Suprapubic skin (tissue), 4 donors: ENCODE measurements at regions not wholly inside any gene's neighbourhood (a gene's known extent, or its start where the extent isn't known, plus 50 kb on each side); places are given as distances from the start of the nearest gene placed in this dataset.

Experiments used
- DNase-seq, 2 donors: peaks; one replicate each; pipeline ENCODE4 v3.0.0-alpha.2; 2019; ENCODE audit warnings: low spot score in 2 of 2
- H3K27ac ChIP-seq: fragments of 200-600 bp; sonication (generic); one replicate; pipeline ENCODE4 v1.5.1; 2019
- H3K27me3 ChIP-seq: fragments of 200-600 bp; sonication (generic); one replicate; pipeline ENCODE4 v1.5.1; 2019
- H3K36me3 ChIP-seq: fragments of 200-600 bp; sonication (generic); one replicate; pipeline ENCODE4 v1.5.1; 2019
- H3K4me1 ChIP-seq: fragments of 200-600 bp; sonication (generic); one replicate; pipeline ENCODE4 v1.5.1; 2019
- H3K4me3 ChIP-seq: fragments of 200-600 bp; sonication (generic); one replicate; pipeline ENCODE4 v1.5.1; 2019; ENCODE audit warnings: mild to moderate bottlenecking
- H3K9me3 ChIP-seq: fragments of 200-600 bp; sonication (generic); one replicate; pipeline ENCODE4 v1.5.1; 2019
- EP300 ChIP-seq: sonication (generic); formaldehyde crosslinking; IDR thresholded peaks from one replicate; pipeline ENCODE4 v1.6.1; 2017; ENCODE audit warnings: antibody characterized with exemption
- POLR2A ChIP-seq, 2 donors: fragments of 450-650 bp; IDR thresholded peaks; one replicate each; pipeline ENCODE4 v1.6.1; 2017; ENCODE audit warnings: antibody characterized with exemption in 2 of 2, mild to moderate bottlenecking in 2 of 2, moderate library complexity in 2 of 2
- POLR2AphosphoS5 ChIP-seq, 3 donors: sonication (generic); formaldehyde crosslinking; IDR thresholded peaks; one replicate each; pipeline ENCODE4 v1.6.1; 2017; ENCODE audit warnings: antibody characterized with exemption in 3 of 3
- WGBS: methylation state at CpG from one replicate; pipeline ENCODE4 v1.1.5; 2018; 5-methylcytosine and 5-hydroxymethylcytosine counted together
- TF ChIP-seq, protein P1 (sequence below), 2 donors: fragments of 200-600 bp in 1 of 2; fragments of 450-650 bp in 1 of 2; sonication (generic) in 1 of 2; IDR thresholded peaks; one replicate each; pipeline ENCODE4 v1.5.1; 2016 to 2019; ENCODE audit warnings: antibody characterized with exemption in 2 of 2, mild to moderate bottlenecking in 1 of 2, moderate library complexity in 1 of 2

DNA sequence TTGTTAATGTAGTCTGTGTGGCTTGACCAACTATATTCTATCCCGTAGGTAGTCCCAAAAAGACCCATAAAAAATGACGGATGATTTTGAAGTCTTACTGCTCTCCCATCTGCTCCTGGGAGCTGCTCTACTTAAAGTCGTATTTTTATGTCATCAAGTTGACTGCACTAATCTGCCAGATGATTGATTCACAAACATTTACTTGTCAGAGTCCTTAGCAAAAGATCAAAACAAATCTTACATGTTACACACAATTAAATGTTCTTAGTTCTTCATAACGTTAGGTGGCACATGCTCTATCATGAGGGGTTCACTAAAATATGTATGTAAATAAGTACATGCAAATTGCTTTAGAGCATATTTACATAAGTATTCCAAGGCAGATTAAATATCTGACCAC is 498.3 kb upstream of the LRRTM4 start:
- Histone ChIP-seq H3K36me3 (no peaks in the 10 kb centered on the region), H3K27me3 (no peaks in the 10 kb centered on the region), H3K9me3 (peaks cover 5% of the 10 kb centered on the region), H3K27ac (no peak overlapping the region), H3K4me3 (no peak overlapping the region), H3K4me1 (no peaks in the 10 kb centered on the region)
- no peak for TF ChIP-seq EP300
- DNase-seq = no peak
- WGBS = 34% methylated on average over 4 of the region's 4 CpGs

DNA sequence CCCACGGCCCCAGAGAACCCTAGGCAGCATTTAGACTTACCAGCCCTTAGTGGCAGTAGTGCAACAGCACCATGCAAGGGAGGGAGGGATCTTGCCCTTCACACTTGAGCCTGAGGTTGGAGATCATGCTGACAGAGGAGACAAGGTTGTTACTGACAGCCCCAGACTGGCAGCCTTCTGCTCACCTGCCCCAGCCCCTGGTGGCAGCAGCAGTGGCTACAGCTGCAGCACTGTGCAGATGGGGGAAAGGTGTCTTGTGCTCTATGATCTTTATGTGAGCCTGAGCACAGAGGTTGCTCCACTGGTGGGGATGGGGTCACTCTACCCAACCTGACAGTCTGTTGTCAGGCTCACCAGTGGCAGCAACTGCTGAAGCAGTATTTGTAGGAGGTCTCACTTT is 501.2 kb upstream of the LRRTM4 start:
- 61% methylated on average over 1 of the region's 1 CpG for WGBS
- no peak overlapping the region for H3K4me3 ChIP-seq
- H3K27me3 ChIP-seq = no peaks in the 10 kb centered on the region
- H3K36me3 ChIP-seq = no peaks in the 10 kb centered on the region
- peaks cover 5% of the 10 kb centered on the region for H3K9me3 ChIP-seq
- no peak overlapping the region for H3K27ac ChIP-seq
- no peaks in the 10 kb centered on the region for H3K4me1 ChIP-seq
- DNase-seq = no peak
- TF ChIP-seq, protein P1, sequence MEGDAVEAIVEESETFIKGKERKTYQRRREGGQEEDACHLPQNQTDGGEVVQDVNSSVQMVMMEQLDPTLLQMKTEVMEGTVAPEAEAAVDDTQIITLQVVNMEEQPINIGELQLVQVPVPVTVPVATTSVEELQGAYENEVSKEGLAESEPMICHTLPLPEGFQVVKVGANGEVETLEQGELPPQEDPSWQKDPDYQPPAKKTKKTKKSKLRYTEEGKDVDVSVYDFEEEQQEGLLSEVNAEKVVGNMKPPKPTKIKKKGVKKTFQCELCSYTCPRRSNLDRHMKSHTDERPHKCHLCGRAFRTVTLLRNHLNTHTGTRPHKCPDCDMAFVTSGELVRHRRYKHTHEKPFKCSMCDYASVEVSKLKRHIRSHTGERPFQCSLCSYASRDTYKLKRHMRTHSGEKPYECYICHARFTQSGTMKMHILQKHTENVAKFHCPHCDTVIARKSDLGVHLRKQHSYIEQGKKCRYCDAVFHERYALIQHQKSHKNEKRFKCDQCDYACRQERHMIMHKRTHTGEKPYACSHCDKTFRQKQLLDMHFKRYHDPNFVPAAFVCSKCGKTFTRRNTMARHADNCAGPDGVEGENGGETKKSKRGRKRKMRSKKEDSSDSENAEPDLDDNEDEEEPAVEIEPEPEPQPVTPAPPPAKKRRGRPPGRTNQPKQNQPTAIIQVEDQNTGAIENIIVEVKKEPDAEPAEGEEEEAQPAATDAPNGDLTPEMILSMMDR (IDR thresholded peaks at IDR 0.05) = no peak
- no peak for TF ChIP-seq POLR2A (IDR thresholded peaks at IDR 0.05)
- TF ChIP-seq POLR2AphosphoS5 (IDR thresholded peaks at IDR 0.05) = no peak
- no peak for TF ChIP-seq EP300

DNA sequence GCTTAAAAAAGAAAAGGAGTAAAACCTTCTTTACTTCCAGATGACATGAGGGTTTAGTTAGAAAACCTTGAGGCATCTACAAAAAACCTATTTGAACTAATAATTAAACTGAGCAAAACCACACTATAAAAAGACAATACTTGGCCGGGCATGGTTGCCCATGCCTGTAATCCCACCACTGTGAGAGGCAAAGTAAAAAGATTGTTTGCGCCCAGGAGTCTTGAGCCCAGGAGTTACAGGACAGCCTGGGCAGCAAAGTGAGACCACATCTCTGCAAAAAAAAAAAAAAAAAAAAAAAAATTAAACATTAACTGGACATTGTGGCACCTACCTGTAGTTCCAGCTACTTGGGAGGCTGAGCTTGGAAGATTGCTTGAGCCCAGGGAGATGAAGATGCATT is 502.8 kb upstream of the LRRTM4 start:
- no peak overlapping the region for H3K4me3 ChIP-seq
- no peaks in the 10 kb centered on the region for H3K27me3 ChIP-seq
- no peaks in the 10 kb centered on the region for H3K36me3 ChIP-seq
- no peak overlapping the region for H3K27ac ChIP-seq
- H3K9me3 ChIP-seq = peaks cover 17% of the 10 kb centered on the region
- no peak for DNase-seq
- TF ChIP-seq EP300 = no peak
- TF ChIP-seq POLR2A (IDR thresholded peaks at IDR 0.05) = no peak
- 94% methylated on average over 2 of the region's 2 CpGs for WGBS
- H3K4me1 ChIP-seq = no peaks in the 10 kb centered on the region

DNA sequence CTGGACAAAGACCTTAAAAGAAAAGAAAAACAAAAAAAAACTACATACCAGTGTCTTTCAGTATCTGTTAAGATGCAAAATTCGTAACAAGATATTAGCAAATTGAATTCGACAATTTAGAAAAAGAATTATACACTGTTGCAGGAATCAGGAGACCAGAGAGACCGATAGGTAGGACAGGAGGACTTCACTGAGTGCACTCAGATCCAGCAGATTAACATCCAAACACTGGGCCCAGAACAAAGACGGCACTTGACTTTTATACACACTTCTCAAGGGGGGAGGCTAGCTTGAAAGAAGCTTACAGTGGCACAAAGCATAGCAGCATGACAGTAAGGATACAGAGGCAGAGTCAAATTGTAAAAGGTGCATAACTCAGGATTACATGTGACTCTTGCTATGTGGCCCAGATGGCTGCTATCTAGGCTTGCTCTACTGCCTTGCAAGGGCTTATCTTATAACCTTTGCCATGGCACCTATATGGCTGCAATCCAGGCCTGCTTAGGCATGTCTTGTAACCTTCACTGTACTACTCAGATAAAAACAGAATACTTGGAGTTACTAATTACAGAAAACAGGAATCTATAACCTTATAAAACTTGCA is 507.3 kb upstream of the LRRTM4 start:
- Histone ChIP-seq H3K4me3 (no peak overlapping the region), H3K9me3 (peaks cover 13% of the 10 kb centered on the region), H3K27ac (no peak overlapping the region), H3K27me3 (no peaks in the 10 kb centered on the region), H3K36me3 (no peaks in the 10 kb centered on the region), H3K4me1 (no peaks in the 10 kb centered on the region)
- WGBS = 85% methylated on average over 4 of the region's 4 CpGs
- DNase-seq = no peak
- TF ChIP-seq EP300 = no peak
- TF ChIP-seq POLR2AphosphoS5 (IDR thresholded peaks at IDR 0.05) = no peak
- TF ChIP-seq, protein P1 (IDR thresholded peaks at IDR 0.05) = no peak
- no peak for TF ChIP-seq POLR2A (IDR thresholded peaks at IDR 0.05)

DNA sequence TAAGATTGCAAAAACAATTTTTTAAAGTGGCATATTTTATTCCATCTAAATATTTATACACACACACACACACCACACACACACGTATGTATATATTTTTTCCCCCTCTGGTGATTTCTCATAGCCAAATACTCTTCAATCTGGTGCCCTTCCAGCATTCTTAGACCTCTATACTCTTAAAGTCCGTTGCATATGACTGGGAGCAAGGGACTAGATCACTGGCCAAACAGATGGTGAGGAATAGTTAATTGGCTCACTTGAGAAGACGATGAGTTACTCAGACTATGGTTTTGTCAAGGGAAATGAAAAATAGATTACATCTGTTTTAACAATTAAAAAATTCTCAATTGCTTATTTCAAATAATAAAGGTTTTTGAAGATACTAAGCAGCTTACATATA is 512.5 kb upstream of the LRRTM4 start:
- WGBS = 47% methylated on average over 3 of the region's 3 CpGs
- Histone ChIP-seq H3K36me3 (no peaks in the 10 kb centered on the region), H3K4me1 (no peaks in the 10 kb centered on the region), H3K4me3 (no peak overlapping the region), H3K9me3 (peaks cover 4% of the 10 kb centered on the region), H3K27me3 (no peaks in the 10 kb centered on the region), H3K27ac (no peak overlapping the region)
- no peak for TF ChIP-seq EP300
- TF ChIP-seq, protein P1 (IDR thresholded peaks at IDR 0.05) = no peak
- TF ChIP-seq POLR2AphosphoS5 (IDR thresholded peaks at IDR 0.05) = no peak
- TF ChIP-seq POLR2A (IDR thresholded peaks at IDR 0.05) = no peak
- no peak for DNase-seq

DNA sequence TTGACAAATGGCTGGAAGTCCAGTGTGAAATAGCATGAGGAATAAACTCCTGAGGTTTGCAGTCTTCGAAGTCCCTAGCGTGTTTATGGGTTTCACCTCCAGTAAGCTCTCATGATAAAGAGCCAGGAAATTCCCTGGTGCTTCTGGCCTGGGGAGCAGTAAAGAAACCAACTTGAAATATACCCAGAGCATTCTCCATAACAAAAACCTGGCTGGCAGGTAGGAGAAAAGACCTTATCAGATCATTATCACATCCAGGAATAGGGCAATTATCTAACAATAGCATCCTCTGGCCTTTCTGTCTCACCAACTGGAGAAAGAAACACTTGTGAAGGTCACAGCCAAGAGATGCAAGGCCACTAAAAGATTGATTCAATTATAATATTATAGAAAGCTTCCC is 513.6 kb upstream of the LRRTM4 start:
- Histone ChIP-seq H3K9me3 (no peaks in the 10 kb centered on the region), H3K4me1 (no peaks in the 10 kb centered on the region), H3K36me3 (no peaks in the 10 kb centered on the region), H3K27me3 (no peaks in the 10 kb centered on the region), H3K27ac (no peak overlapping the region), H3K4me3 (no peak overlapping the region)
- DNase-seq = no peak
- WGBS = 72% methylated on average over 2 of the region's 2 CpGs
- TF ChIP-seq EP300 (no peak), POLR2AphosphoS5 (IDR thresholded peaks at IDR 0.05) (no peak), POLR2A (IDR thresholded peaks at IDR 0.05) (no peak)
- TF ChIP-seq, protein P1 (IDR thresholded peaks at IDR 0.05) = no peak
